ENCODE measurements at regions not wholly inside any gene's neighbourhood (a gene's known extent, or its start where the extent isn't known, plus 50 kb on each side); places are given as distances from the start of the nearest gene placed in this dataset.
"Not testable (repeated sequence)": the region's sequence is repeated elsewhere in the genome, so short reads cannot be mapped to it uniquely, and the experiment has no call there.

- Histone ChIP-seq H2AFZ (ENCODE audit: low read length) (no peak overlapping the region), H4K20me1 (ENCODE audit: insufficient read depth, low read length) (no peaks in the 10 kb centered on the region), H3K4me3 (ENCODE audit: low read depth, low read length, poor library complexity, severe bottlenecking) (no peak overlapping the region), H3K9me3 (ENCODE audit: low read length) (no peaks in the 10 kb centered on the region), H3K9me2 (ENCODE audit: insufficient read depth, low read length) (no peaks in the 10 kb centered on the region), H3K79me2 (ENCODE audit: insufficient read depth, low read depth, low read length) (no peaks in the 10 kb centered on the region), H3K27ac (ENCODE audit: low read depth, low read length, poor library complexity, severe bottlenecking) (no peak overlapping the region), H3K4me2 (ENCODE audit: low read length) (no peak overlapping the region), H3K36me3 (ENCODE audit: insufficient read depth, low read length) (no peaks in the 10 kb centered on the region), H3K4me1 (ENCODE audit: insufficient read depth, low read length, poor library complexity, severe bottlenecking) (no peaks in the 10 kb centered on the region)
- intact Hi-C loops (cut with micrococcal nuclease; ENCODE audit: unreplicated experiment), result no loop called here
- TF ChIP-seq CTCF (conservative IDR thresholded peaks at IDR 0.05; ENCODE audit: low read length) (no peak), EZH2phosphoT487 (IDR thresholded peaks at IDR 0.05; ENCODE audit: borderline replicate concordance, low read depth, low read length) (no peak)
- DNase-seq (ENCODE audit: low spot score), result no peak
- no TSS peak for BruUV-seq (replicated peaks)
- POLR2A ChIA-PET, result no interaction called here
- CTCF ChIA-PET (ENCODE audit: unreplicated experiment), result no interaction called here
These were observed 78.5 kb upstream of the PKP2 start for GRCh38 chr12:32975122-32975521.

GRCh38 chr12:32970465-32971110 is 74.0 kb upstream of the PKP2 start:
- H3K9me2 ChIP-seq (ENCODE audit: insufficient read depth, low read length), result no peaks in the 10 kb centered on the region
- no peak overlapping the region for H3K4me2 ChIP-seq (ENCODE audit: low read length)
- H3K36me3 ChIP-seq (ENCODE audit: insufficient read depth, low read length), result no peaks in the 10 kb centered on the region
- no peaks in the 10 kb centered on the region for H3K9me3 ChIP-seq (ENCODE audit: low read length)
- H3K79me2 ChIP-seq (ENCODE audit: insufficient read depth, low read depth, low read length), result no peaks in the 10 kb centered on the region
- H3K27ac ChIP-seq (ENCODE audit: low read depth, low read length, poor library complexity, severe bottlenecking), result no peak overlapping the region
- H3K4me3 ChIP-seq (ENCODE audit: low read depth, low read length, poor library complexity, severe bottlenecking), result no peak overlapping the region
- ChIA-PET CTCF (ENCODE audit: unreplicated experiment) (no interaction called here), POLR2A (interaction anchor here (0.7 kb wide), 1 partner anchor 37 kb away, joined by 4 read pairs; no protein-coding TSS in a partner anchor)
- no peak for DNase-seq (ENCODE audit: low spot score)
- intact Hi-C loops (cut with micrococcal nuclease; ENCODE audit: unreplicated experiment), result no loop called here
- BruUV-seq (replicated peaks), result no TSS peak
- H3K4me1 ChIP-seq (ENCODE audit: insufficient read depth, low read length, poor library complexity, severe bottlenecking), result no peaks in the 10 kb centered on the region
- no peak overlapping the region for H2AFZ ChIP-seq (ENCODE audit: low read length)
- H4K20me1 ChIP-seq (ENCODE audit: insufficient read depth, low read length), result no peaks in the 10 kb centered on the region
- TF ChIP-seq EZH2phosphoT487 (IDR thresholded peaks at IDR 0.05; ENCODE audit: borderline replicate concordance, low read depth, low read length) (no peak), CTCF (conservative IDR thresholded peaks at IDR 0.05; ENCODE audit: low read length) (no peak)

GRCh38 chr12:32964981-32965585 is 68.5 kb upstream of the PKP2 start:
- H3K4me2 ChIP-seq (ENCODE audit: low read length), result no peak overlapping the region
- no TSS peak for BruUV-seq (replicated peaks)
- no peak overlapping the region for H3K27ac ChIP-seq (ENCODE audit: low read depth, low read length, poor library complexity, severe bottlenecking)
- intact Hi-C loops (cut with micrococcal nuclease; ENCODE audit: unreplicated experiment), result no loop called here
- no peak for DNase-seq (ENCODE audit: low spot score)
- CTCF ChIA-PET (ENCODE audit: unreplicated experiment), result no interaction called here
- H3K9me3 ChIP-seq (ENCODE audit: low read length), result no peaks in the 10 kb centered on the region
- POLR2A ChIA-PET, result no interaction called here
- no peaks in the 10 kb centered on the region for H3K79me2 ChIP-seq (ENCODE audit: insufficient read depth, low read depth, low read length)
- no peak overlapping the region for H3K4me3 ChIP-seq (ENCODE audit: low read depth, low read length, poor library complexity, severe bottlenecking)
- no peaks in the 10 kb centered on the region for H3K4me1 ChIP-seq (ENCODE audit: insufficient read depth, low read length, poor library complexity, severe bottlenecking)
- H3K36me3 ChIP-seq (ENCODE audit: insufficient read depth, low read length), result no peaks in the 10 kb centered on the region
- H2AFZ ChIP-seq (ENCODE audit: low read length), result no peak overlapping the region
- TF ChIP-seq CTCF (conservative IDR thresholded peaks at IDR 0.05; ENCODE audit: low read length) (no peak), EZH2phosphoT487 (IDR thresholded peaks at IDR 0.05; ENCODE audit: borderline replicate concordance, low read depth, low read length) (no peak)
- no peaks in the 10 kb centered on the region for H4K20me1 ChIP-seq (ENCODE audit: insufficient read depth, low read length)
- H3K9me2 ChIP-seq (ENCODE audit: insufficient read depth, low read length), result no peaks in the 10 kb centered on the region

- DNase-seq (ENCODE audit: low spot score); POLR2A ChIA-PET; H3K4me3 ChIP-seq (ENCODE audit: low read depth, low read length, poor library complexity, severe bottlenecking); H3K79me2 ChIP-seq (ENCODE audit: insufficient read depth, low read depth, low read length); H4K20me1 ChIP-seq (ENCODE audit: insufficient read depth, low read length); H3K4me2 ChIP-seq (ENCODE audit: low read length); H3K36me3 ChIP-seq (ENCODE audit: insufficient read depth, low read length); CTCF ChIA-PET (ENCODE audit: unreplicated experiment); H3K9me3 ChIP-seq (ENCODE audit: low read length); H2AFZ ChIP-seq (ENCODE audit: low read length); BruUV-seq (replicated peaks); H3K27ac ChIP-seq (ENCODE audit: low read depth, low read length, poor library complexity, severe bottlenecking); H3K4me1 ChIP-seq (ENCODE audit: insufficient read depth, low read length, poor library complexity, severe bottlenecking); H3K9me2 ChIP-seq (ENCODE audit: insufficient read depth, low read length); intact Hi-C loops (cut with micrococcal nuclease; ENCODE audit: unreplicated experiment): not testable (repeated sequence)
These were observed 59.8 kb upstream of the PKP2 start for GRCh38 chr12:32956418-32956817.
